ENCODE measurements at regions not wholly inside any gene's neighbourhood (a gene's known extent, or its start where the extent isn't known, plus 50 kb on each side); places are given as distances from the start of the nearest gene placed in this dataset.

DNA sequence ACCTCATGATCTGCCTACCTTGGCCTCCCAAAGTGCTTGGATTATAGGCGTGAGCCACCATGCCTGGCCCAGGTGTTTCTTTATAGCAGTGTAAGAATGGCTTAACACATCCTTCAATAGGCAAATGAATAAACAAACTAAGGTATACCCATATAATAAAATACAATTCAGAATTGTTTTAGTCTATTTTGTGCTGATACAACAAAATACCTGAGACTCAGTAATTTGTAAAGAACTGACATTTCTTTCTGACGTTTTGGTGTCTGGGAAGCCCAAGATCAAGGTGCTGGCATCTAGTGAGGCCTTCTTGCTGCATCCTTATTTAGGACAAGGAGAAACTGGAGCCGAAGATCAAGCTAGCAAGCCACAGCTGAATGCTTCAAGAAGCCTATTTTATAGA is 1372.1 kb upstream of the DDX18 start:
- no peak for DNase-seq (ENCODE audit: low read depth)
- no peak overlapping the region for H3K4me3 ChIP-seq (ENCODE audit: low read depth, low read length)
- TF ChIP-seq, protein P1, sequence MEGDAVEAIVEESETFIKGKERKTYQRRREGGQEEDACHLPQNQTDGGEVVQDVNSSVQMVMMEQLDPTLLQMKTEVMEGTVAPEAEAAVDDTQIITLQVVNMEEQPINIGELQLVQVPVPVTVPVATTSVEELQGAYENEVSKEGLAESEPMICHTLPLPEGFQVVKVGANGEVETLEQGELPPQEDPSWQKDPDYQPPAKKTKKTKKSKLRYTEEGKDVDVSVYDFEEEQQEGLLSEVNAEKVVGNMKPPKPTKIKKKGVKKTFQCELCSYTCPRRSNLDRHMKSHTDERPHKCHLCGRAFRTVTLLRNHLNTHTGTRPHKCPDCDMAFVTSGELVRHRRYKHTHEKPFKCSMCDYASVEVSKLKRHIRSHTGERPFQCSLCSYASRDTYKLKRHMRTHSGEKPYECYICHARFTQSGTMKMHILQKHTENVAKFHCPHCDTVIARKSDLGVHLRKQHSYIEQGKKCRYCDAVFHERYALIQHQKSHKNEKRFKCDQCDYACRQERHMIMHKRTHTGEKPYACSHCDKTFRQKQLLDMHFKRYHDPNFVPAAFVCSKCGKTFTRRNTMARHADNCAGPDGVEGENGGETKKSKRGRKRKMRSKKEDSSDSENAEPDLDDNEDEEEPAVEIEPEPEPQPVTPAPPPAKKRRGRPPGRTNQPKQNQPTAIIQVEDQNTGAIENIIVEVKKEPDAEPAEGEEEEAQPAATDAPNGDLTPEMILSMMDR (conservative IDR thresholded peaks at IDR 0.05; ENCODE audit: low read depth, low read length) = no peak

- TF ChIP-seq, protein P1 (conservative IDR thresholded peaks at IDR 0.05; ENCODE audit: low read depth, low read length) = no peak
- no peak overlapping the region for H3K4me3 ChIP-seq (ENCODE audit: low read depth, low read length)
These were observed 1370.1 kb upstream of the DDX18 start for GRCh38 chr2:116444256-116444872.

GRCh38 chr2:116450990-116451389 is 1363.5 kb upstream of the DDX18 start:
- no peak overlapping the region for H3K4me3 ChIP-seq (ENCODE audit: low read depth, low read length)
- TF ChIP-seq, protein P1 (conservative IDR thresholded peaks at IDR 0.05; ENCODE audit: low read depth, low read length) = no peak
- no peak for DNase-seq (ENCODE audit: low read depth)

More at GRCh38 chr2:116444256-116444872, 1370.1 kb upstream of the DDX18 start:
- no peak for DNase-seq (ENCODE audit: low read depth)

- H3K4me3 ChIP-seq (ENCODE audit: low read depth, low read length) = no peak overlapping the region
- TF ChIP-seq, protein P1 (conservative IDR thresholded peaks at IDR 0.05; ENCODE audit: low read depth, low read length) = no peak
- peak; percentile 1 for DNase-seq (ENCODE audit: low read depth)
These were observed 1361.8 kb upstream of the DDX18 start for GRCh38 chr2:116452651-116453050.

DNA sequence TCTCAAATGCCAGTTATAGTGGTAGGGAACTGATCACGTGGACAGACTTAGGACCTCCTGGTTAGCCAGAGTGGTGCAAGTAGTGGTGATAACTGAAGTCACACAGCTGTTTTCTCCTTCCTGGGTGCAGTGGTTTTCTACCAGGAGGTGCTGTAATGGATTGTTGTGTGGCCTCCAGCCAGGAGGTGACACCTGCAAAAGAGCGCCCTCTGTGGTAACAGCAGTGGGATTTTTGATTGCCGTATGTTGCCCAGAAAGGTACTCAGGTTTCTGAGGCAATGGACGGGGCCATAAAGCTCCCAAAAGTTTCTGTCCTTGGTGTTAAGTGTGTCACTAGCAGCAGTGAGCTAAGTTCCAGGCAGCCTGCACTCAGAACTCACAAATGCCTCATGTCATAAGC is 1358.1 kb upstream of the DDX18 start:
- TF ChIP-seq, protein P1 (conservative IDR thresholded peaks at IDR 0.05; ENCODE audit: low read depth, low read length) = no peak
- no peak overlapping the region for H3K4me3 ChIP-seq (ENCODE audit: low read depth, low read length)
- DNase-seq (ENCODE audit: low read depth) = no peak

DNA sequence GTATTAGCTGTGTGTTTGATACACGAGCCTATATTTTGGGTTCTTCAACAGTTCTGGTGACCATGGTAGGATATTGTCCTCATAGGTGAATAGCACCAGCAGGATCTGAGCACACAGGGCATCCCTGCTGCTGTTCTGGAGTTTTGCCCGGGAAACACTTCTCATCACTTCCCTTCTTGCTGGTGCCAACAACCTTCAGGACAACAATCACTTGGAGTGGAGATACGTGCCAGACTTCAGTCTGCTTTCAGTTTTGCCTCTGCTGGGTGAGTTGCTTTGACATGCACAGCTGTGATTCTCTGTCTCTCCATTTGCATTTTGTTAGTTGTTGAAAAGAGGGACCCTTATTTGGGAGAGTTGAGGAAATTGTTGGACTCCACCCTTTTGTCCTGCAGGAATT is 1347.2 kb upstream of the DDX18 start:
- DNase-seq (ENCODE audit: low read depth) = no peak
- no peak overlapping the region for H3K4me3 ChIP-seq (ENCODE audit: low read depth, low read length)
- TF ChIP-seq, protein P1 (conservative IDR thresholded peaks at IDR 0.05; ENCODE audit: low read depth, low read length) = no peak

DNA sequence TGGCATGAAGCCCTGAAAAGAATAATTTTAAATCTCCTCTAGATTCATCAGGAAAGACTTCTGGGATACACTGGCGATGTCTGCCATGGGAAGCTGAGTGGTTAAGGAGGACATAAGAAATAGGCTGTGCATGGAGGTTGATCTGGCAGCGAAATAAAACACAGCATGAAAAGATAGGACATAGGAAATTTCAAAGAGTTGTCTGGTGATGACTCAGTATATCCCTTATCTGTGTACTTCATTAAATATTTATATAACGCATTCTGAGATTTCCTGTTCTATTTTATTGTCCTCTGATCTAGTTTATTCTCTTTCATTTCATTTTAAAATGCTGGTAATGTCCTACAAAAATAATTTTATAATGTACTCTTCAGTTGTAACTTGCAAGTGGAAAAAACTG is 1337.3 kb upstream of the DDX18 start:
- H3K4me3 ChIP-seq (ENCODE audit: low read depth, low read length) = no peak overlapping the region
- no peak for DNase-seq (ENCODE audit: low read depth)
- TF ChIP-seq, protein P1 (conservative IDR thresholded peaks at IDR 0.05; ENCODE audit: low read depth, low read length) = no peak

Data from choroid plexus epithelial cell (primary cell).